HEK293T (cell line): ENCODE measurements at regions not wholly inside any gene's neighbourhood (a gene's known extent, or its start where the extent isn't known, plus 50 kb on each side); places are given as distances from the start of the nearest gene placed in this dataset.

Experiments used
- SP1 ChIP-seq: fragments of 450-650 bp; IDR thresholded peaks from 2 replicates; pipeline ENCODE4 v1.6.1; 2017
- SUZ12 ChIP-seq: fragments of 450-650 bp; IDR thresholded peaks from 2 replicates; pipeline ENCODE4 v1.6.1; 2016; ENCODE audit warnings: mild to moderate bottlenecking
- TARDBP ChIP-seq: fragments of 450-650 bp; IDR thresholded peaks from 2 replicates; pipeline ENCODE4 v1.6.1; 2016

DNA sequence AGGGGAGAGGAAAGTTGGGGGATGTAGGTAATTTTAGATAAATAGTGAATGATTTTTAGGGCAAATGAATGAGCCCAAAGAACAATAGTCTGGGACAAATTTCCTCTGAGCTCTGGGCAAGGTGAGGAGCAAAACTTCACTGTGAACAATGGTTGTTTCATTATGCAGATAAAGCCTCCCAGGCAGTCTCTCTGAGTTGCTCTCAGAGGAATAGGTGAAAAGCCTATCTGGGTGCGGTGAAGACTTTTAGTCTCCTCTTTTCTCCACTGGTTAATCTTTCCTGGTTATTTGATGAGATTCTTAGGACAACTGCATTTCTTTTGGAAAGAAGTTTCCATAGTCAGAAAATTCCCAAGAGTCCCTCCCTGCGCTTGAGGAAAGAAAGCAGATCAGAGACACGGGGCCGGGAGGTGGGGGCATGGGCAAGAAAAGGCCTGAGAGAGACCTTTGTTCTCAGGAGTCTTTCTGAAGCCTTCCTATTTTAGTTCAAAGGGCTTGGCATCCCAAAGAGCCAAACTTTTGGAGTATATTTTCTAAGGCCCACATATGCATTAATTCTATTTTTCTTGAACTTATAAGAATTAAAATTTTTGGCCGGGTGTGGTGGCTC is 353.6 kb upstream of the SLCO3A1 start:
- no peak for TF ChIP-seq SUZ12
- TF ChIP-seq SP1, result no peak
- no peak for TF ChIP-seq TARDBP
